Osteocyte (in vitro differentiated cells): ENCODE measurements at regions not wholly inside any gene's neighbourhood (a gene's known extent, or its start where the extent isn't known, plus 50 kb on each side); places are given as distances from the start of the nearest gene placed in this dataset.

ENCODE experiments used
- DNase-seq: peaks from one replicate; pipeline ENCODE4 v3.0.0; 2021; ENCODE audit warnings: mixed read lengths; ENCODE audit not compliant: unreplicated experiment; ENCODE audit errors: extremely low spot score
- H3K27ac Mint-ChIP-seq: one replicate; pipeline ENCODE4 v1.8.0; 2021; ENCODE audit warnings: mild to moderate bottlenecking, mixed read lengths; ENCODE audit not compliant: unreplicated experiment
- H3K27me3 Mint-ChIP-seq: one replicate; pipeline ENCODE4 v1.8.0; 2021; ENCODE audit warnings: mixed read lengths; ENCODE audit not compliant: unreplicated experiment
- H3K36me3 Mint-ChIP-seq: one replicate; pipeline ENCODE4 v1.8.0; 2021; ENCODE audit warnings: mixed read lengths; ENCODE audit not compliant: unreplicated experiment
- H3K4me1 Mint-ChIP-seq: one replicate; pipeline ENCODE4 v1.8.0; 2021; ENCODE audit warnings: mixed read lengths; ENCODE audit not compliant: unreplicated experiment
- H3K4me3 Mint-ChIP-seq: one replicate; pipeline ENCODE4 v1.8.0; 2021; ENCODE audit warnings: mild to moderate bottlenecking, moderate library complexity, mixed read lengths; ENCODE audit not compliant: unreplicated experiment
- H3K9me3 Mint-ChIP-seq: one replicate; pipeline ENCODE4 v1.8.0; 2021; ENCODE audit warnings: mixed read lengths; ENCODE audit not compliant: unreplicated experiment
- CTCF ChIP-seq: fragments of 200-600 bp; sonication (generic); IDR thresholded peaks from 2 replicates; pipeline ENCODE4 v1.5.0; 2021; ENCODE audit warnings: antibody characterized with exemption, mild to moderate bottlenecking, moderate library complexity

- Mint-ChIP-seq H3K36me3 (peaks cover 7% of the 10 kb centered on the region), H3K4me1 (peaks cover under 1% of the 10 kb centered on the region), H3K27ac (no peak overlapping the region), H3K27me3 (no peaks in the 10 kb centered on the region), H3K9me3 (peaks cover 16% of the 10 kb centered on the region), H3K4me3 (no peak overlapping the region)
- TF ChIP-seq CTCF, result no peak
- DNase-seq, result no peak
Measured at GRCh38 chr11:92675810-92676209, 293.6 kb upstream of the MTNR1B start.

GRCh38 chr11:92678008-92678611 is 291.3 kb upstream of the MTNR1B start:
- H3K4me1 Mint-ChIP-seq, result no peaks in the 10 kb centered on the region
- no peak for DNase-seq
- no peak for TF ChIP-seq CTCF
- H3K27me3 Mint-ChIP-seq, result no peaks in the 10 kb centered on the region
- H3K36me3 Mint-ChIP-seq, result peaks cover 7% of the 10 kb centered on the region
- H3K9me3 Mint-ChIP-seq, result peaks cover 16% of the 10 kb centered on the region
- H3K4me3 Mint-ChIP-seq, result no peak overlapping the region
- H3K27ac Mint-ChIP-seq, result no peak overlapping the region

- Mint-ChIP-seq H3K36me3 (peaks cover 7% of the 10 kb centered on the region), H3K4me3 (no peak overlapping the region), H3K4me1 (no peaks in the 10 kb centered on the region), H3K27ac (no peak overlapping the region), H3K9me3 (peaks cover 16% of the 10 kb centered on the region), H3K27me3 (no peaks in the 10 kb centered on the region)
- no peak for DNase-seq
- TF ChIP-seq CTCF, result no peak
Measured at GRCh38 chr11:92681586-92681985, 287.9 kb upstream of the MTNR1B start.

- DNase-seq, result no peak
- Mint-ChIP-seq H3K36me3 (peaks cover 7% of the 10 kb centered on the region), H3K27ac (no peak overlapping the region), H3K4me1 (no peaks in the 10 kb centered on the region), H3K4me3 (no peak overlapping the region), H3K9me3 (peaks cover 16% of the 10 kb centered on the region), H3K27me3 (no peaks in the 10 kb centered on the region)
- no peak for TF ChIP-seq CTCF
Measured at GRCh38 chr11:92682136-92682535, 287.3 kb upstream of the MTNR1B start.

- H3K27me3 Mint-ChIP-seq, result no peaks in the 10 kb centered on the region
- H3K4me3 Mint-ChIP-seq, result no peak overlapping the region
- no peak for DNase-seq
- no peak for TF ChIP-seq CTCF
- no peaks in the 10 kb centered on the region for H3K4me1 Mint-ChIP-seq
- H3K27ac Mint-ChIP-seq, result no peak overlapping the region
- peaks cover 12% of the 10 kb centered on the region for H3K9me3 Mint-ChIP-seq
- H3K36me3 Mint-ChIP-seq, result peaks cover 7% of the 10 kb centered on the region
Measured at GRCh38 chr11:92682952-92683351, 286.5 kb upstream of the MTNR1B start.
